Esophagus muscularis mucosa (tissue), 4 donors: ENCODE measurements at regions not wholly inside any gene's neighbourhood (a gene's known extent, or its start where the extent isn't known, plus 50 kb on each side); places are given as distances from the start of the nearest gene placed in this dataset.
"Not testable (repeated sequence)": the region's sequence is repeated elsewhere in the genome, so short reads cannot be mapped to it uniquely, and the experiment has no call there.

Experiments used
- DNase-seq: peaks from one replicate; pipeline ENCODE4 v3.0.0-alpha.2; 2017; ENCODE audit errors: extremely low spot score
- H3K27ac ChIP-seq, 4 donors: fragments of 200-600 bp; sonication (generic); replicated peaks in 1 of 4; 1 replicate in 3 of 4; 2 replicates in 1 of 4; pipeline ENCODE4 v1.5.1; 2016 to 2019; ENCODE audit warnings: mild to moderate bottlenecking in 1 of 4
- H3K27me3 ChIP-seq, 4 donors: fragments of 200-600 bp; sonication (generic); one replicate each; pipeline versions ENCODE4 v1.5.1 to v1.6.0; 2016 to 2019
- H3K36me3 ChIP-seq, 4 donors: fragments of 200-600 bp; sonication (generic); one replicate each; pipeline ENCODE4 v1.5.1; 2016 to 2019
- H3K4me1 ChIP-seq, 4 donors: fragments of 200-600 bp; sonication (generic); one replicate each; pipeline ENCODE4 v1.5.1; 2016 to 2019
- H3K4me3 ChIP-seq, 4 donors: fragments of 200-600 bp; sonication (generic); 1 replicate in 2 of 4; 2 replicates in 2 of 4; pipeline ENCODE4 v1.5.1; 2016 to 2019; ENCODE audit warnings: mild to moderate bottlenecking in 4 of 4, moderate library complexity in 1 of 4
- H3K9me3 ChIP-seq, 4 donors: fragments of 200-600 bp; sonication (generic); 1 replicate in 3 of 4; 2 replicates in 1 of 4; pipeline ENCODE4 v1.5.1; 2016 to 2019
- EP300 ChIP-seq: sonication (generic); formaldehyde crosslinking; IDR thresholded peaks from one replicate; pipeline ENCODE4 v1.6.1; 2017; ENCODE audit warnings: antibody characterized with exemption
- POLR2A ChIP-seq: fragments of 450-650 bp; IDR thresholded peaks from one replicate; pipeline ENCODE4 v1.6.1; 2017; ENCODE audit warnings: antibody characterized with exemption, moderate library complexity, mild to moderate bottlenecking, low read depth
- POLR2AphosphoS5 ChIP-seq, 2 donors: sonication (generic); formaldehyde crosslinking; IDR thresholded peaks; one replicate each; pipeline ENCODE4 v1.6.1; 2017; ENCODE audit warnings: antibody characterized with exemption in 2 of 2
- WGBS: methylation state at CpG from one replicate; pipeline ENCODE4 v1.1.5; 2018; 5-methylcytosine and 5-hydroxymethylcytosine counted together
- intact Hi-C: fragments of 100-400 bp; cut with DNase I; formaldehyde crosslinking; loops from one replicate; pipeline ENCODE4 v1.15.1; 2023
- TF ChIP-seq, protein P1 (sequence below), 3 experiments: fragments of 200-600 bp in 2 of 3; fragments of 450-650 bp in 1 of 3; sonication (generic) in 2 of 3; IDR thresholded peaks; one replicate each; pipeline ENCODE4 v1.5.1; 2017 to 2019; ENCODE audit warnings: antibody characterized with exemption in 3 of 3, mild to moderate bottlenecking in 2 of 3, moderate library complexity in 1 of 3

DNA sequence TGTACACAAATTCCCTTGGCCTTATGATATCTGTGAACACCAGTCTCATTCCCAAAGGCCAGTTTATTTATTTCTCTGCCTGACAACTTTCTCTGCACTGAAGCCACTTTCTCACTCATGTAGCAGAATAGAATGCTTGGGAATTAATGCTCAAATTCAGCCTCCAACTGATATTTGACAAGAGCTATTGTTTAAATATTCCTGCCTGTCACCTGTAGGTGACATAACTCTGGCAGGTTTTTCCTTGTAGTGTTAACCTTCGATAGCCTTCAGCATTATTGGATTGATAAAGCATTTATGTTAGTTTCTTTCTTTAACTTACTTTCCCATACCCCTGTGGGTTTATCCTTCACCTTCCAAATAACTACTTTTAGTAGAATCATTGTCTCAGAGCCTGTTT is 1183.2 kb upstream of the ADGRB3 start:
- no peaks in the 10 kb centered on the region for H3K27me3 ChIP-seq
- no peak for DNase-seq
- TF ChIP-seq, protein P1, sequence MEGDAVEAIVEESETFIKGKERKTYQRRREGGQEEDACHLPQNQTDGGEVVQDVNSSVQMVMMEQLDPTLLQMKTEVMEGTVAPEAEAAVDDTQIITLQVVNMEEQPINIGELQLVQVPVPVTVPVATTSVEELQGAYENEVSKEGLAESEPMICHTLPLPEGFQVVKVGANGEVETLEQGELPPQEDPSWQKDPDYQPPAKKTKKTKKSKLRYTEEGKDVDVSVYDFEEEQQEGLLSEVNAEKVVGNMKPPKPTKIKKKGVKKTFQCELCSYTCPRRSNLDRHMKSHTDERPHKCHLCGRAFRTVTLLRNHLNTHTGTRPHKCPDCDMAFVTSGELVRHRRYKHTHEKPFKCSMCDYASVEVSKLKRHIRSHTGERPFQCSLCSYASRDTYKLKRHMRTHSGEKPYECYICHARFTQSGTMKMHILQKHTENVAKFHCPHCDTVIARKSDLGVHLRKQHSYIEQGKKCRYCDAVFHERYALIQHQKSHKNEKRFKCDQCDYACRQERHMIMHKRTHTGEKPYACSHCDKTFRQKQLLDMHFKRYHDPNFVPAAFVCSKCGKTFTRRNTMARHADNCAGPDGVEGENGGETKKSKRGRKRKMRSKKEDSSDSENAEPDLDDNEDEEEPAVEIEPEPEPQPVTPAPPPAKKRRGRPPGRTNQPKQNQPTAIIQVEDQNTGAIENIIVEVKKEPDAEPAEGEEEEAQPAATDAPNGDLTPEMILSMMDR (IDR thresholded peaks at IDR 0.05), result no peak
- TF ChIP-seq EP300 (no peak), POLR2AphosphoS5 (IDR thresholded peaks at IDR 0.05) (no peak), POLR2A (no peak)
- H3K9me3 ChIP-seq, result no peaks in the 10 kb centered on the region
- intact Hi-C loops, result no loop called here
- no peak overlapping the region for H3K4me3 ChIP-seq
- H3K36me3 ChIP-seq, result no peaks in the 10 kb centered on the region
- H3K4me1 ChIP-seq, result no peaks in the 10 kb centered on the region
- H3K27ac ChIP-seq, result no peak overlapping the region
- 91% methylated on average over 1 of the region's 1 CpG for WGBS

- TF ChIP-seq, protein P1 (IDR thresholded peaks at IDR 0.05), result no peak
- no peak for TF ChIP-seq POLR2A
- TF ChIP-seq EP300, result no peak
- no peak for TF ChIP-seq POLR2AphosphoS5 (IDR thresholded peaks at IDR 0.05)
- no peak overlapping the region for H3K27ac ChIP-seq
- DNase-seq, result no peak
- intact Hi-C loops, result no loop called here
- H3K27me3 ChIP-seq, result no peaks in the 10 kb centered on the region
- no peaks in the 10 kb centered on the region for H3K36me3 ChIP-seq
- H3K4me3 ChIP-seq, result no peak overlapping the region
- no peaks in the 10 kb centered on the region for H3K9me3 ChIP-seq
- WGBS, result 86% methylated on average over 4 of the region's 4 CpGs
- H3K4me1 ChIP-seq, result no peaks in the 10 kb centered on the region
Observed at GRCh38 chr6:67450641-67451040, 1184.4 kb upstream of the ADGRB3 start.

GRCh38 chr6:67449602-67450001 is 1185.5 kb upstream of the ADGRB3 start:
- TF ChIP-seq, protein P1 (IDR thresholded peaks at IDR 0.05), result no peak
- TF ChIP-seq EP300, result no peak
- no peak for TF ChIP-seq POLR2A
- no peak for TF ChIP-seq POLR2AphosphoS5 (IDR thresholded peaks at IDR 0.05)
- Histone ChIP-seq H3K4me3 (no peak overlapping the region), H3K4me1 (no peaks in the 10 kb centered on the region), H3K27me3 (no peaks in the 10 kb centered on the region), H3K36me3 (no peaks in the 10 kb centered on the region), H3K9me3 (no peaks in the 10 kb centered on the region), H3K27ac (no peak overlapping the region)
- intact Hi-C loops, result no loop called here
- 76% methylated on average over 4 of the region's 4 CpGs for WGBS
- DNase-seq, result no peak

DNA sequence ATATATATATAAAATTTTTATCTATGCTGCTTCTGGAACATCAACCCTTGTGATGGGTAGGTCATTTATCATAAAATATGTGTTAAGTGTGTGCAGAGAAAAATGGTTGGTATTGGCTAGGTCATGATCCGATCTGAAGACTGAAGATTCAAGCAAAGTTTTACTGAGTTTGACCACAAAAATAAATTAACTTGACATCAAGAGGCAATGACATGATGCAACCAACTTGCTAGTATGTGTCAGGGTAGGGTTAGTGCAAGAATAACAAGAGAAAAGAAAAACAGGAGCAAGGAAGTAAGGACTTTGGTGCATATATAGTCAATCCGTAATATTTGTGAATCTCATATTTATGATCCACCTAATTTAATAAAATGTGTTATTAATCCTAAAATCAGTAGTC is 1202.0 kb upstream of the ADGRB3 start:
- Histone ChIP-seq H3K36me3 (no peaks in the 10 kb centered on the region), H3K27ac (no peak overlapping the region), H3K4me1 (no peaks in the 10 kb centered on the region), H3K9me3 (no peaks in the 10 kb centered on the region), H3K4me3 (no peak overlapping the region), H3K27me3 (no peaks in the 10 kb centered on the region)
- WGBS, result 86% methylated on average over 2 of the region's 2 CpGs
- TF ChIP-seq EP300, result no peak
- TF ChIP-seq POLR2A, result no peak
- TF ChIP-seq, protein P1 (IDR thresholded peaks at IDR 0.05), result no peak
- TF ChIP-seq POLR2AphosphoS5 (IDR thresholded peaks at IDR 0.05), result no peak
- DNase-seq, result no peak
- intact Hi-C loops, result no loop called here

DNA sequence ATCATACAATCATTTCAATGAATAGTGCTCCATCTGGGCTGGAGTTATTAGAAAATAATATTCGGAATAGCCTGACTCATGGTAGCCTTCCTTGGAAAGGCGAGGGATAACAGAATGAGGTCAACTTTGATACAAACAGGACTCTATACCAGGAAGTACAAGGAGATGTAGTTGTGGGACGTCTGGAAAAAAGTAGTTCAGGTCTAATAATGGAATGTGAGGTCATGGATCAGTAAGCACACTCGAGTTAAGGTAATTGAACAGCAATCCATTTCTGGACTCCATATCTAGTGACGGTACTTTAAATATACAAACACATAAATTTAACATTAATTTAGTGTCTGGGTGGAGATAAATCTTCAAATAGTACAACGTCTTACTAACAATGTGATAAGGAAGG is 1204.0 kb upstream of the ADGRB3 start:
- H3K27ac ChIP-seq, result no peak overlapping the region
- no peak overlapping the region for H3K4me3 ChIP-seq
- WGBS, result 25% methylated on average over 6 of the region's 6 CpGs
- intact Hi-C loops, result no loop called here
- H3K36me3 ChIP-seq, result no peaks in the 10 kb centered on the region
- H3K4me1 ChIP-seq, result no peaks in the 10 kb centered on the region
- no peaks in the 10 kb centered on the region for H3K27me3 ChIP-seq
- no peak for TF ChIP-seq POLR2AphosphoS5 (IDR thresholded peaks at IDR 0.05)
- no peak for TF ChIP-seq POLR2A
- TF ChIP-seq, protein P1 (IDR thresholded peaks at IDR 0.05), result no peak
- no peak for TF ChIP-seq EP300
- no peak for DNase-seq
- H3K9me3 ChIP-seq, result no peaks in the 10 kb centered on the region

- H3K36me3 ChIP-seq, DNase-seq, H3K27me3 ChIP-seq, H3K4me1 ChIP-seq, intact Hi-C loops, H3K27ac ChIP-seq, H3K4me3 ChIP-seq, H3K9me3 ChIP-seq: not testable (repeated sequence)
- WGBS, result 83% methylated on average over 4 of the region's 4 CpGs
Observed at GRCh38 chr6:67426686-67427085, 1208.4 kb upstream of the ADGRB3 start.
